Endometrium (tissue), 2 donors: ENCODE measurements at regions not wholly inside any gene's neighbourhood (a gene's known extent, or its start where the extent isn't known, plus 50 kb on each side); places are given as distances from the start of the nearest gene placed in this dataset.
A peak's percentile ranks its signal among the peaks of the same experiment; 100 is the strongest.
"Not testable (repeated sequence)": the region's sequence is repeated elsewhere in the genome, so short reads cannot be mapped to it uniquely, and the experiment has no call there.

ENCODE experiments used
- FAIRE-seq: peaks from 2 replicates; lab custom pipeline; 2012; peaks lifted over from hg19 to GRCh38; lab: Jason Lieb, UNC
- donor health status: control.
- donor health status: control.

GRCh38 chr18:76604108-76604934 lies 109.3 kb upstream of the ZNF516 start:
- no peak for FAIRE-seq

GRCh38 chr18:76602191-76602590 lies 107.1 kb upstream of the ZNF516 start:
- peak; percentile 15 for FAIRE-seq

DNA sequence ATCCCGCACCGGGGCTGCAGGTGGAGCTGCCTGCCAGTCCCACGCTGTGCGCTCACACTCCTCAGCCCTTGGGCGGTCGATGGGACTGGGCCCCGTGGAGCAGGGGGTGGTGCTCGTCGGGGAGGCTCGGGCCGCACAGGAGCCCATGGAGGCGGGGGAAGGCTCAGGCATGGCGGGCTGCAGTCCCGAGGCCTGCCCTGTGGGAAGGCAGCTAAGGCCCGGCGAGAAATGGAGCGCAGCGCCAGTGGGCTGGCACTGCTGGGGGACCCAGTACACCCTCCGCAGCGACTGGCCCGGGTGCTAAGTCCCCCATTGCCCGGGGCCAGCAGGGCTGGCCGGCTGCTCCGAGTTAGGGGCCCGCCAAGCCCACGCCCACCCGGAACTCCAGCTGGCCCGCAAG lies 105.0 kb upstream of the ZNF516 start:
- not testable (repeated sequence) for FAIRE-seq

- FAIRE-seq, result no peak
Measured at GRCh38 chr18:76594966-76595365, 99.9 kb upstream of the ZNF516 start.

GRCh38 chr18:76593843-76594242 lies 98.8 kb upstream of the ZNF516 start:
- FAIRE-seq, result no peak

- no peak for FAIRE-seq
Measured at GRCh38 chr18:76592981-76593381, 97.9 kb upstream of the ZNF516 start.

GRCh38 chr18:76592096-76592495 lies 97.1 kb upstream of the ZNF516 start:
- FAIRE-seq, result no peak

DNA sequence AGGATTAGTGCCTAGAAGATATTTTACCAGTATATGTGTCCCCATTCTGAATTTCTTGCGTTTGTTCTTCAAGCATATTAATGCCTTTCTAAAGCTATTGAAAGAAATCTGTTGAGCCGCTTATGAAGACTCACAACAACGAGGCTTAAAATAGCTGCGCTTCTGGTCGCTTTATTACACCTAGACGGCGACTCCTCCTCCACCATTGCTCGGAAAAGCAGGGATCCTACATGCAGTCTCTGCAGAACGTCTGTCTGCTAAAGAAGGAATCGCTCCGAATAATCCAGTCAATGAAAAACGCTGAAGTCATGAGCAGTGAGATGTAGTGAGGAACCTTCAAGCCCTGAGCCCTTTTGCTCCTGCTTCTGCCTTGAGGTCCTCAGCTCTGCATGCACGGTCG lies 94.8 kb upstream of the ZNF516 start:
- no peak for FAIRE-seq

DNA sequence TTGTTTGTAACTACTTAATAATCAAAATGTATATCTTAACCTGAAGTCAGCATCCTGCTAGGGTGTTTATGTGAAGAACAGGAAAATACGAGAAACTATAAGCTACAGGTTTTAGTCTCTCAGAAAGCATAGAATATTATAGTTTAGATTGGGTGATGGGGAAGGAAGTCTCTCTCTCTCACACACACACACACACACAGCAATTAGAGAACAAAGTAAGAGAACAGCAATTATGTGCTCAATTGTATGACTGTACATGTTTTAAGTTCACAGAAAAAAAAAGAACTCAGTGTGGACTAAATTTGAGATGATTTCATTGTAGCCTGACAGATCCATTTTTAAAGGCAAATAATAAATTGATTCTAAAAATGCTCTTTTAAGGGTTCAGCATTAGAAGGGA lies 94.3 kb upstream of the ZNF516 start:
- peak; percentile 68 for FAIRE-seq

- FAIRE-seq, result peak; percentile 67
Measured at GRCh38 chr18:76588601-76589226, 93.7 kb upstream of the ZNF516 start.

DNA sequence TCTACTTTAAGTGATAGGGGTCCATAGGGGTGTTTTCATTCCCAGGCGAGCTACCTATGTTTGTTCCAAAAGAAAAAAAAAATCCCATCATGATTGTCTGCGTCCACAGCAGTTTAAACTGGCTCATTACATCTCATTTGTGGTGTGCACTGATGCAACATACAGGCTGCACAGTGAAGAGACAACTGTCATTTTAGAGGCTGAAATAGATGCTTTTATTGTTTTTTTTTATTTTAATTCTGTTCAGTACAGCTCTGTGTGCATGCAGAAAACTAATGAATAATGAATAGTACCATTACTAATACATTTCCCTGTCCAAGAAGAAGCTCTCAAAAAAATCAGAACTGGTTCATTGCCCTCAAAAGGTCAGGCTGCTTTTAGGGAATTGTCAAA lies 92.8 kb upstream of the ZNF516 start:
- no peak for FAIRE-seq

DNA sequence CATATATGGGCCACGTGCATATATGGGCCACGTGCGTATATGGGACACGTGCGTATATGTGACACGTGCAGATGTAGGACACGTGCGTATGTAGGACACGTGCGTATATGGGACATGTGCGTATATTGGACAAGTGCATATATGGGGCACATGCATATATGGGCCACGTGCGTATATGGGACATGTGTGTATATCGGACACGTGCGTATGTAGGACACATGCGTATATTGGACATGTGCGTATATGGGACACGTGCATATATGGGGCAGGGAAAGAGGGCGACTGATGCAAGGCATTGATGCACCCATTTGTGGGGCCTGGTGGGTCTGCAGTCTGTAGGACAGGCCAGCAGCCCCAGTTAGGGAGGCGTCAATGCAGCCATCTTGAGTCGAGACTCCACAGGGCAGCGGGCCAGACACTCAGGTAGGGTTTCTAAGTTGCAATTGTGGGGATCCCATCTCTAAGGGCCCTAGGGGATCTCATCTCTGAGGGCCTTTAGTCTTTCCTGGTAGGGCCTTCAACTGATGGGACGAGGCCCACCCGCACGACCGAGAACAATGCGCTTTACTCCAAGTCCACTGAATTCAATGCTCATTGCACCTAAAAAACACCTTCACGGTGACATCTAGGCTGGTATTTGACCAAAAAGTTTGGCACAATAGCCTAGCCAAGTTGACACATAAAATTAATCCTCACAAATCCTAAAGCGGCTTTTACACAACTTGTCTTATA lies 92.3 kb upstream of the ZNF516 start:
- FAIRE-seq, result no peak

GRCh38 chr18:76584414-76585310 lies 89.6 kb upstream of the ZNF516 start:
- FAIRE-seq, result no peak

GRCh38 chr18:76581261-76581660 lies 86.2 kb upstream of the ZNF516 start:
- FAIRE-seq, result no peak

GRCh38 chr18:76580288-76580962 lies 85.4 kb upstream of the ZNF516 start:
- FAIRE-seq, result no peak

DNA sequence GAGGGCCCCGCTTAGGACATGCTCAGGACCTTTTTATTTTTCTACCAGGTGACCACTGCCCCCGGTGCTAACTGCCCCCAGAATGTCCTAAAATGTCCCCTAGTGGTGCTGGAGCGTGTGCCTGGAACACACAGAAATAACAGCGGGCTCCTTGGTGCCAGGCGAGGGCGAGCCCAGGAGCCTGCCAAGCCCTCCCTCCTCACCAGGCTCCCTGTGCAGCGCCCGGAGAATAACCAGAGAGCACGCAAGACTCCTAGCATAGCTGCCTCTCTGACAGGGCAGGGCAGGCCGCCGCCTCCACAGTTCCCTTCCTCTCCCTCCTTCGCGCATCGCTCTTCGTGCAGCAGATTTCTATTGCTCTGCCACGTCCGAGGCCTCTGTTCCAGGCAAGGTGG lies 84.3 kb upstream of the ZNF516 start:
- FAIRE-seq, result no peak

DNA sequence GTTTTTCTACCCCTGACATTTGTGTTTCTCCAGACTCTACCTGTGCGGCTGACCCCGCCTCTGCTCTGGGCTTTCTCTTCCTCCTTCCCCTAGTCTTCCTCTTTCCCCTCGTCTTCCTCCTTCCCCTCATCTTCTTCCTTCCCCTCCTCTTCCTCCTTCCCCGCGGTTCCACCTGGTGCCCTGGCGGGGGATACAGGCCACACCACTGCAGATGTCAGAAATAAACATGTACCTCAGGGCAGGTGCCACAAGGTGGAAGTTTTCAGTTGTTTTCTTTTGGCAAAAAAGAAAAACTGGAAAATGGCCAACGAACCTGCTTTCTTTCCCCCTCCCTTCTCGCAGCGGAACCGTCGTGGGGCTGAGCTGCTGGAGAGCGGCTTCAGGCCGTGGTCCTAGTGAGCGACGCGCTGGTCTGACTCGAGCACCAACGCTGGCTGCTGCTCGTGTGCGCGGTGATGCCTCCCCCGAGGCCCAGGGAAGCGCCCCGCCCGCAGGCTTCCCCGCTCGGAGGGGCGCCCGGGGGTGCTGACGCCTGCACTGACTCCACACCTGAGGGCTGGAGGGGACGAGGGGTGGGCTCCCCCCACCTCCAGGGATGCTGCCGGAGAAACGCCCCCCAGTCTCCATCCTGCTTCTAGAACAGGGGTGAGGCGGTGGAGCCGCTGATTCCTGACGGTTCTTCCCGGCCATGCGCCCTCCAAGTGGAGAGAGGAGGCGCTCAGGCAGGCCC lies 83.7 kb upstream of the ZNF516 start:
- no peak for FAIRE-seq

GRCh38 chr18:76573325-76574025 lies 78.4 kb upstream of the ZNF516 start:
- no peak for FAIRE-seq

- FAIRE-seq, result no peak
Measured at GRCh38 chr18:76572518-76573247, 77.6 kb upstream of the ZNF516 start.
